HPDE6-E6E7 (cell line): ENCODE measurements at regions not wholly inside any gene's neighbourhood (a gene's known extent, or its start where the extent isn't known, plus 50 kb on each side); places are given as distances from the start of the nearest gene placed in this dataset.
A peak's percentile ranks its signal among the peaks of the same experiment; 100 is the strongest.

Source experiments
- DNase-seq: peaks from one replicate; pipeline ENCODE4 v3.0.0; 2011; ENCODE audit warnings: missing footprints; ENCODE audit errors: extremely low spot score

DNA sequence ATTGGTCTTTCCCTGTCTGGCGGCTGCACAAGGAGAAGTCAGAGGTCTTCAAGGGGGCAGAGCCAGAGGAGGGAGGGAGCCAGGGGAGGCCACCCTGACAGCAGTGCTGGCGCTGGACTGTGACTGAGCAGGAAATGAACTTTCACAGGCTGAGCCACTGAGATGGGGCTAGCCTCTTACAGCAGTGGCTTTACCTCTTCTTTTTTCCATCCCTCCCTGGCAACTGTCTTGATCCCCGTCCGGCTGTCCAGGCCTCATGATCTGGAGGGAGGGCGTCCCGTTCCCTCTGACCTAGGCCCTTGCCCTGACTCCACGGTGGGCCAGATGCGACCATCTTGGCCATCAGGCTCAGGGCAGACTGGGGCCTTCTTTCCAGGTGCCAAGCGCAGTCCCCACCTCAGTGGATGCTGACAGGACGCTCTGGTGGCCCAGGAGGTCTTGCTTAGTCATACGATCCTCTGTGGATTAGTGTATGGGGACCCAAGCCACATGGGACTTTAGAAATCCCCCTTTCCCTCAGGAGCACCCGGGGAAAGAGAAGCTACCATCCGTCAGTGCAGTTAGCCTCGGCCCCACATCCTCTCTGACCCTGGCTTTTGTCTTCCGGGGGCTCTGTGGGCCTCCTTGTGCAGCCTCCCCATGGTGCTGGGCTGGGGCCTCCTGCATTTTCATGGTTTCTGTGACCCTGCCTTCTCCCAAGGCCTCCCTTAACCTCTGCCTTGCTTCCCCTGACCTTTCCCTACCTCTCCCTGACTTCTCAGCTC is 57.4 kb upstream of the CCDC167 start:
- DNase-seq = no peak

DNA sequence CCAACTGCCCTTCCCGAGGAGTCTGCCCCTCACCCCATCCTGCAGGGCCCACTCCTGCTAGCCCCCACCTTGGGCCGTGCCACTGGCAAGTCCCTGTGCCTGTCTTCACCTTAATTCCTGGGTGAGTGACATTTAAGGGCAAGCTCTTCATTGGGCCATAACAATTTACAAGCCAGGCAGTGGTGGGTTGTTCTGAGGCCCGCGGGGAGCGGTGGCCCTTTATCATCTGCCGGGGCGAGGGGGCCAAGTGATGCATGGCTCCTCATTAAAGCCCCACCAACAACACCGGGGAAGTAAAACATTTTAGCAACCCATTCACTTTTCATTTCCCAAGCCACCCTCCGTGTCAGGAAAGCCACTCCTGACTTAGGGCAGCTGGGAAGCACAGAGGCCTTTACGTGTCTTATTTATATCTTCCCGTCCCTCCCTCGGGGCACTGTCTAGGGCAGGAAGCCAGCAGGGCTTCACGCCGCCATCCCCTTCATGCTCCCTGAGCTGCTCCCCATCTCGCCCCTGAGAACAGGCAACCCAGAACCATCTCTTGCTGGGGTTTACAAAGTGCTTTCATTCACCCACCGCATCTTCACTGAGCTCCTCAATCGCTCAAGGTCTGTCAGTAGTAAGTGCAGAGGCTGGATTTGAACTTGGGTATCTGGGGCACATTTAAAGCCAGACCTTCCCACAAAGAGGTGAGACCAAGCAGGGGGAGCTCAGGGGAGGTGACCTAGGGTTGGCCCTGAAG is 55.5 kb upstream of the CCDC167 start:
- DNase-seq = no peak

DNA sequence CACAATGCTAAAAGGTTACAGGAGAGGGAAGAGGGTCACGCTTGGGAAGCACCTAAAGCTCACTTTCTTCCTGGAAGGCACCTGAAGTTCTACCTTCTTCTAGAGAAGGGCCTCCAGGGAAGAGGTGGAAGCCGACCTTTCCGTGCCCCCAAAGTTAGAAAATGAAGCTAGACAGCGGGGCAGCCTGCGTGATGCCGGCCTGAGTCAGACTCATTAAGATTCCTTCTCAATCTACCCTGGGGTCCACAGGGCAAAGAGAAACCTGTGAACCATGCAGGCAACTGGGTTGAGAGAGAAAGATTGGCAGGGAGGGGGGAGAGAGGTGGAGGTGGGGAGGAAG is 54.8 kb upstream of the CCDC167 start:
- DNase-seq = peak; percentile 54

DNA sequence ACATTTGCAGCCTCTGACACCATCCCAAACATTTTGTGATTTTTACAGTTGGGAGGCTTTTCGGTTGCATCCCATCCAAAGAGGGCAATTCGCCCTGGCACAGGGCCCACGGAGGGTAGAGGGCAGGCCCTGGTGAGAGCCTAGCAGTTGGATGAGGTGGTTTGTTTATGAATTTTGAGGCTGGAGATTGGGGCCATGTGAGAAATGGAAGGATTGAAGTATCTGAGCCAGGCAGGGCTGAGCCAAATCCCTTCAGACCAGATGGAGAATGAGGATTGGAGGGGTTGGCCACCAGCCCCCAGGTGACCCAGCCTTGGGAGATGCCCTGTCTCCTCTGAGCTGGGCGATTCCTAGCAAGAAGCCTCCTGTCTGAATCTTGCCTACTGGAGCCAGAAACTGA is 52.6 kb upstream of the CCDC167 start:
- DNase-seq = no peak

DNA sequence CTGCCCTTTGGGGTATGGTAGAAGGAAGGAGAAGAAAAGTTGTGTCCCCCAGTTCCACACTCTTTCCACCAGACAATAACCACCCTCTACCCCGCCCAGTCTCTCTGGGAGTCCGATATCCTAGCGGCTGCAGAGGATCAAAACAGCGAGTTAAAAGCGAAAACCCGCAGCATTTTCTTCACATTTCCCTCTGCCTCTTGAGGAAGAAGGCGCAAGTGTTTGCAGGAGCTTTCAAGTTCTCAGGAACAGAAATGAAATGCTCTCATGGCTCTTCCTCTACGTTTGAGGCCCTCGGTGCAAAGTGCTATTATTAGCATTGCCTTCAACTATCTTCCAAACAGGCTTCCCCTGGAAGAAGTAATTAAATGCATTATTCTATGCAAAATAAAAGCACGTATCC is 52.2 kb upstream of the CCDC167 start:
- no peak for DNase-seq

DNA sequence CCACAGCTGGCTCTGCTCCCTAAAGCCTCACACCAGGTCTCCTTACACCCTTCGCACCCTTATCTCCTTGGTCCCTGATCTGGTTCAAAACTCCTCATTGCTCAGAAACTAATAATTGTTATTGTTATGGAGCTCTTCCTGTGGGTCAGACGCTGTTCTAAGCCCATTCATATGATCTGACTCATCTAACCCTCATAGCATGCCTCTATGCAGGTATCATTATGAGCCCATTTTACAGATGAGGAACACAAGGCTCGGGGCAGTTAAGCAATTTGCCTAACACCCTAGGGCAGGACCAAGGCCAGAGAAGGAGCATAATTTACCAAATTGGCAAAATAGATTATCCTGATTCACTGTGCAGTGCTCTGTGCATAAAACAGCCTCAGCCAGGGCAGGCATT is 51.8 kb upstream of the CCDC167 start:
- no peak for DNase-seq

DNA sequence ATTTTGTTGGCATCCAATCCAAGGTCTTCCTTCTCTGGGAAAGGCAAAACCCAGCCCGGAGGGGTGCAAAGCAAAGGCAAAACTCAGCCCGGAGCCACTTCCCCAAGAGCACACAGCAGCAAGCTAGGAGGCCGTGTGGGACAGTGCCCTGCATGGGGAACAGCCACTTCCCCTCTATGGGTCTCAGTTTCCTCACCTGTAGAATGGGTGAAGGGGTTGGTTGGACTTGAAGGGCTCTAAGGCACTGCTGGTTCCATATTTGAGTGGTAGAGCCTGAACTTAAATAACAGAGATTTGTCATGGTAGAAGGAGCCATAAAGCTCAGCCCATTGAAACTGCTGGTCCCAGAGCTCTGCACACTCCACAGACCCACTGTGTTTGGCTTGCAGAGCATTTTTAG is 51.3 kb upstream of the CCDC167 start:
- no peak for DNase-seq

DNA sequence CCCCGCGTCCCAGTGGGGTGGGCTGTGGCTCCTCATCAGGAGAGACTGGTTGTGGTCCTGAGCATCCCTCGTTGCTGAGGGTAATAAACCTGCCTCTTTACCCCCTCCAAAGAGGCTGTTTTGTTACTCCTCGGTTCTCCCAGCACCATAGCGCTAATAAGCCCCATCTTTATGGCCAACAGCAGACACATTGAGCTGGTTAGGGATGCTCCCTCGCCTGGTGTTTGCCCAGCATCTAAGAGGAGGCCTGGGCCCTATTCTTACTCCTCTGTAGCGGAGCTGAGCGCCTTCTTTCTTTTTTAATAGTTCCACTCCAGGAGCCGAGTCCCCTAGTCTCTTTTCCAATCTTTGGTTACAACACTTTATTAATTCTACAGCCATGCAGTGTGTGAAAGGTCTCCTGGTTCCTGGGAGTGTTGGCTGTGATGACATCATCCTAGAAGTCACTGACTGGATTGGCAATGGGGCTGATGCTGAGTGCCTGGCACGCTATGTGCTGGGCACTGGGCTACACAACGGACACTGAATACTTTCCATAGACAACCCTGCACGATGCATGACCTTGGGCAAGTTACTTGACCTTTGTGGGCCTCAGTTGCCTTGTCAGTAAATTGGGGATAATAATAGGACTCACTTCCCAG is 50.6 kb upstream of the CCDC167 start:
- DNase-seq = no peak

DNA sequence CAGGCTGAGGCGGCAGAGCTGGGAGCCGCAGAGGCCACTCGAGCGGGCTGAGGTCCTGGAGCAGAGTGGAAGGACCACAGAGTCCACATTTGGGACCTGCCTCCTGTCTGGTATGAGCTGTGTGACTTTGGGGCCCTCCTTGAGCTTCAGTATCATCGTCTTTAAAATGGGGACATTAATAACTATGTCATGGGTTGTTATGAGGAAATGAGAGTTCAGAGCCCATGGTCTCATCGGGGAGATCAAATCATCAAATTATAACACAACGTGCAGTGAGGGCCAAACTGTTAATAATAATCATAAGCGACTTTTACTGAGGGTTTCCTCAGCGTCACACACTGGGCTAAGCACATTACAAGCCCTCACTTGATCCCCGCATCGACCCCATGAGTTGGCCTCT is 49.9 kb upstream of the CCDC167 start:
- no peak for DNase-seq
